GM12878 (cell line): ENCODE measurements at regions not wholly inside any gene's neighbourhood (a gene's known extent, or its start where the extent isn't known, plus 50 kb on each side); places are given as distances from the start of the nearest gene placed in this dataset.
A peak's percentile ranks its signal among the peaks of the same experiment; 100 is the strongest.

Experiments used
- ATAC-seq: fragments of 200-7000 bp; cut with Tn5 transposase; 3 replicates; pipeline ENCODE4 v1.9.1; 2020; ENCODE audit warnings: mild to moderate bottlenecking, moderate library complexity
- BruUV-seq: library from RNA; stranded (reverse); fragments of 400-500 nt; replicated peaks from 2 replicates; lab custom pipeline; 2021; lab: Mats Ljungman, UMichigan
- CTCF ChIA-PET: fragments of 300-600 bp; sonication (Branson Sonifier 250); formaldehyde crosslinking; extraction: SDS; loops from one replicate; lab custom pipeline; 2021; ENCODE audit warnings: inconsistent platforms; lab: Yijun Ruan, JAX
- POLR2A ChIA-PET: fragments of 350-600 bp; formaldehyde crosslinking; extraction: SDS; loops from one replicate; lab custom pipeline; 2021; ENCODE audit warnings: inconsistent platforms; lab: Charles Lee
- RAD21 ChIA-PET: fragments of 300-600 bp; sonication (Branson Sonifier 250); formaldehyde crosslinking; loops from one replicate; lab custom pipeline; 2023; ENCODE audit warnings: antibody characterized with exemption; ENCODE audit not compliant: unreplicated experiment; lab: Charles Lee
- SMC1A ChIA-PET: fragments of 300-600 bp; sonication (Branson Sonifier 250); formaldehyde crosslinking; loops from one replicate; lab custom pipeline; 2023; ENCODE audit not compliant: unreplicated experiment, uncharacterized antibody; lab: Charles Lee
- DNase-seq: peaks from one replicate; pipeline ENCODE4 v3.0.0-alpha.2; 2011; ENCODE audit warnings: low read depth, low spot score
- FAIRE-seq: peaks from 3 replicates; lab custom pipeline; 2011; peaks lifted over from hg19 to GRCh38; lab: Jason Lieb, UNC
- H2AFZ ChIP-seq: 2 replicates; pipeline ENCODE4 v1.6.0; 2011; ENCODE audit warnings: low read depth, low read length, control low read depth; ENCODE audit not compliant: control insufficient read depth
- H3K27ac ChIP-seq: 2 replicates; pipeline ENCODE4 v1.5.1; 2011; ENCODE audit warnings: control low read depth; ENCODE audit not compliant: control insufficient read depth, insufficient read depth
- H3K27me3 ChIP-seq, 2 experiments: replicated peaks in 1 of 2; 2 replicates each; pipeline versions ENCODE4 v1.6.0 to v1.6.1; 2011; ENCODE audit warnings: low read length in 1 of 2; ENCODE audit not compliant: control insufficient read depth in 2 of 2, insufficient read depth in 2 of 2
- H3K36me3 ChIP-seq, 2 experiments: 2 replicates each; pipeline ENCODE4 v1.5.1; 2011; ENCODE audit warnings: low read length in 1 of 2; ENCODE audit not compliant: control insufficient read depth in 2 of 2, insufficient read depth in 2 of 2
- H3K4me1 ChIP-seq: 2 replicates; pipeline ENCODE4 v1.6.1; 2011; ENCODE audit warnings: mild to moderate bottlenecking, low read length, moderate library complexity, mixed read lengths; ENCODE audit not compliant: control insufficient read depth, insufficient read depth
- H3K4me2 ChIP-seq: 2 replicates; pipeline ENCODE4 v1.6.0; 2011; ENCODE audit warnings: control low read depth; ENCODE audit not compliant: control insufficient read depth, insufficient read depth
- H3K4me3 ChIP-seq: fragments of 200-600 bp; sonication (generic); 2 replicates; pipeline ENCODE4 v1.5.1; 2016
- H3K79me2 ChIP-seq: 2 replicates; pipeline ENCODE4 v1.6.0; 2011; ENCODE audit warnings: low read length; ENCODE audit not compliant: control insufficient read depth, insufficient read depth
- H3K9ac ChIP-seq: 2 replicates; pipeline ENCODE4 v1.8.0; 2011; ENCODE audit warnings: low read length, control low read depth, mixed read lengths; ENCODE audit not compliant: control insufficient read depth, insufficient read depth
- H3K9me3 ChIP-seq: replicated peaks from 3 replicates; pipeline ENCODE4 v1.5.1; 2011; ENCODE audit warnings: mild to moderate bottlenecking, low read length; ENCODE audit not compliant: control insufficient read depth, insufficient read depth
- H4K20me1 ChIP-seq: 2 replicates; pipeline ENCODE4 v1.6.0; 2011; ENCODE audit not compliant: control insufficient read depth, insufficient read depth
- CREB1 ChIP-seq: IDR thresholded peaks from 2 replicates; pipeline ENCODE4 v1.6.1; 2012; ENCODE audit warnings: low read depth, mild to moderate bottlenecking, inconsistent platforms
- EED ChIP-seq: sonication (generic); IDR thresholded peaks from 2 replicates; pipeline ENCODE4 v1.6.1; 2016; ENCODE audit warnings: antibody characterized with exemption, low read depth
- ETV6 ChIP-seq, 2 experiments: fragments of 450-650 bp in 1 of 2; IDR thresholded peaks in 1 of 2; conservative IDR thresholded peaks in 1 of 2; 2 replicates each; pipeline ENCODE4 v1.6.1; 2014; ENCODE audit warnings: antibody characterized with exemption in 1 of 2, borderline replicate concordance in 1 of 2, low read depth in 1 of 2, mild to moderate bottlenecking in 1 of 2, moderate library complexity in 1 of 2
- IKZF2 ChIP-seq, 2 experiments: fragments of 450-650 bp; IDR thresholded peaks; 2 replicates each; pipeline ENCODE4 v1.6.1; 2017; ENCODE audit warnings: mild to moderate bottlenecking in 2 of 2, moderate library complexity in 2 of 2
- RUNX3 ChIP-seq: IDR thresholded peaks from 2 replicates; pipeline ENCODE4 v1.6.1; 2012; ENCODE audit warnings: low read length, inconsistent platforms
- WGBS: methylation state at CpG from one replicate; pipeline ENCODE4 v1.1.6; 2016; ENCODE audit warnings: low lambda C conversion rate; ENCODE audit not compliant: insufficient replicate concordance, insufficient coverage; ENCODE audit errors: missing lambda C conversion rate; 5-methylcytosine and 5-hydroxymethylcytosine counted together
- in situ Hi-C: fragments of 300-500 bp; cut with MboI; formaldehyde crosslinking; loops from 9 replicates; pipeline ENCODE4 v1.14.3; 2018; ENCODE audit warnings: mixed read lengths
- intact Hi-C: fragments of 100-400 bp; cut with micrococcal nuclease; formaldehyde crosslinking; loops from one replicate; pipeline ENCODE4 v1.14.2; 2022; ENCODE audit not compliant: unreplicated experiment
- TF ChIP-seq, protein P1 (sequence below): fragments of 450-650 bp; formaldehyde crosslinking; IDR thresholded peaks from 2 replicates; pipeline ENCODE4 v1.4.0; 2020; ENCODE audit warnings: mild to moderate bottlenecking, moderate library complexity

DNA sequence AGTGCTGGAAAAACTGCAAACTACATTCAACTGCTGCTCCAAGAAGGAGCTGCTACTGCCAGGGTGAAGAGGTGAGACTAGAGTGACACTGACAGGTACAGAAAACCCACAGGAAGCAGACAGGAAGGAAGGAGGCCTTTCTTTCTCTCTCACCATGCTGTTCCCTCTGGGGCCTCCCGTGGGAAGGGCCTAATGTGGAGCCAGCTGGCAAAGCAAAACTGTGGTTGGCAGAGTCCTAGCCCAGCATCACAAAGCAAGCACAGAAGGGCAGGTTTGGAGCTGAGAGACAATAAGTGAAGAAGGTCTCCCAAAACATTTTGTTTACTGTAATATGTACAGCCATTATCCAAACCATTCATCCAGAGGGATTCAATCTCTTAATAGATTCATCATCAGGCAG is 122.5 kb upstream of the MAX start:
- in situ Hi-C loops = loop anchor here (10.0 kb wide), 1 partner anchor 600 kb away; no protein-coding TSS in a partner anchor
- Histone ChIP-seq H3K9ac (peak overlapping the region; percentile 30; the same call in 1 of the 2 replicates), H3K27ac (peak overlapping the region; percentile 48), H3K4me2 (peak overlapping the region; percentile 69), H4K20me1 (no peaks in the 10 kb centered on the region), H3K36me3 (no peaks in the 10 kb centered on the region; a peak in 1 of 4 replicates), H3K27me3 (no peaks in the 10 kb centered on the region), H3K9me3 (no peaks in the 10 kb centered on the region; the same call in 2 of the 3 replicates), H3K4me1 (peaks cover 48% of the 10 kb centered on the region), H3K79me2 (no peaks in the 10 kb centered on the region), H2AFZ (no peak overlapping the region; the same call in 1 of the 2 replicates), H3K4me3 (no peak overlapping the region)
- ChIA-PET RAD21 (interaction anchor here (0.9 to 6.2 kb wide), 10 partner anchors 9 to 190 kb away, joined by 3 to 30 read pairs (median 5); no protein-coding TSS in a partner anchor), POLR2A (no interaction called here), SMC1A (interaction anchor here (0.6 to 8.2 kb wide), 17 partner anchors 9 to 601 kb away, joined by 3 to 50 read pairs (median 5); no protein-coding TSS in a partner anchor), CTCF (interaction anchor here (2.0 to 14.4 kb wide), 5 partner anchors 18 to 600 kb away, joined by 5 to 136 read pairs (median 12); partner anchors contain the start of gene FUT8)
- TF ChIP-seq IKZF2 (IDR thresholded peaks at IDR 0.05) = 0 out of 4 replicates have a peak, but pooled peaks of 1 of the 2 experiments have one; percentile 0
- TF ChIP-seq CREB1 = no peak
- TF ChIP-seq ETV6 (conservative IDR thresholded peaks at IDR 0.05 in 1 of 2, IDR thresholded peaks at IDR 0.05 in 1 of 2; ENCODE audit: borderline replicate concordance in 1 of 2, low read depth in 1 of 2) = peak in 1 of 2 experiments; percentile 83; a peak in 2 of 4 replicates
- peak; percentile 88 for TF ChIP-seq EED
- TF ChIP-seq, protein P1, sequence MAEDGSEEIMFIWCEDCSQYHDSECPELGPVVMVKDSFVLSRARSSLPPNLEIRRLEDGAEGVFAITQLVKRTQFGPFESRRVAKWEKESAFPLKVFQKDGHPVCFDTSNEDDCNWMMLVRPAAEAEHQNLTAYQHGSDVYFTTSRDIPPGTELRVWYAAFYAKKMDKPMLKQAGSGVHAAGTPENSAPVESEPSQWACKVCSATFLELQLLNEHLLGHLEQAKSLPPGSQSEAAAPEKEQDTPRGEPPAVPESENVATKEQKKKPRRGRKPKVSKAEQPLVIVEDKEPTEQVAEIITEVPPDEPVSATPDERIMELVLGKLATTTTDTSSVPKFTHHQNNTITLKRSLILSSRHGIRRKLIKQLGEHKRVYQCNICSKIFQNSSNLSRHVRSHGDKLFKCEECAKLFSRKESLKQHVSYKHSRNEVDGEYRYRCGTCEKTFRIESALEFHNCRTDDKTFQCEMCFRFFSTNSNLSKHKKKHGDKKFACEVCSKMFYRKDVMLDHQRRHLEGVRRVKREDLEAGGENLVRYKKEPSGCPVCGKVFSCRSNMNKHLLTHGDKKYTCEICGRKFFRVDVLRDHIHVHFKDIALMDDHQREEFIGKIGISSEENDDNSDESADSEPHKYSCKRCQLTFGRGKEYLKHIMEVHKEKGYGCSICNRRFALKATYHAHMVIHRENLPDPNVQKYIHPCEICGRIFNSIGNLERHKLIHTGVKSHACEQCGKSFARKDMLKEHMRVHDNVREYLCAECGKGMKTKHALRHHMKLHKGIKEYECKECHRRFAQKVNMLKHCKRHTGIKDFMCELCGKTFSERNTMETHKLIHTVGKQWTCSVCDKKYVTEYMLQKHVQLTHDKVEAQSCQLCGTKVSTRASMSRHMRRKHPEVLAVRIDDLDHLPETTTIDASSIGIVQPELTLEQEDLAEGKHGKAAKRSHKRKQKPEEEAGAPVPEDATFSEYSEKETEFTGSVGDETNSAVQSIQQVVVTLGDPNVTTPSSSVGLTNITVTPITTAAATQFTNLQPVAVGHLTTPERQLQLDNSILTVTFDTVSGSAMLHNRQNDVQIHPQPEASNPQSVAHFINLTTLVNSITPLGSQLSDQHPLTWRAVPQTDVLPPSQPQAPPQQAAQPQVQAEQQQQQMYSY (CRISPR knock-in tag) = no peak
- TF ChIP-seq RUNX3 = peak; percentile 69
- intact Hi-C loops = loop anchor here (5.0 to 10.0 kb wide), 3 partner anchors 250 to 848 kb away; no protein-coding TSS in a partner anchor
- BruUV-seq = no TSS peak
- no peak; the same call in 2 of the 3 replicates for ATAC-seq
- no peak for FAIRE-seq
- DNase-seq = no peak
- 11% methylated on average over 1 of the region's 1 CpG for WGBS
